Embryonic facial prominence (tissue), 1 donor: ENCODE measurements at regions not wholly inside any gene's neighbourhood (a gene's known extent, or its start where the extent isn't known, plus 50 kb on each side); places are given as distances from the start of the nearest gene placed in this dataset.
"Not testable (repeated sequence)": the region's sequence is repeated elsewhere in the genome, so short reads cannot be mapped to it uniquely, and the experiment has no call there.

Experiments used
- DNase-seq: peaks from one replicate; pipeline ENCODE4 v3.0.0-alpha.2; 2016; ENCODE audit errors: extremely low spot score

DNA sequence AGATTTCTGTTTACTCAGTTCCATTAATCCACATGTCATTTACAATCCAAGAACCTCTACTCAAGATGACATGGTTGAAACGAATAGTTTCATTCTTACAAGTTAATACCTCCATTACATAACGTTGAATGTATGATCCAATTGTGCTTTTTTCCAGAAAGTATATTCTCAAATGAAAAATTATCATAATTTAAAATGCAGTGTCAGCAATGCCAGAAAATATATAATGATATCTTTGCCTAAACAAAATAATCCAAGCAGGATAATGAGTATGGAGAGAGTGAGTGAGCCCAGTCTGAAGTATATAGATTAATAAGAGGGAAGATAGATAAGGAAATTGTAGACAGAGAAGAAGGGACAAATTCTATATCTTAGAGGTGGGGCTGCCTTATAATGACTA is 505.0 kb downstream of the CENPC start:
- DNase-seq = no peak

DNA sequence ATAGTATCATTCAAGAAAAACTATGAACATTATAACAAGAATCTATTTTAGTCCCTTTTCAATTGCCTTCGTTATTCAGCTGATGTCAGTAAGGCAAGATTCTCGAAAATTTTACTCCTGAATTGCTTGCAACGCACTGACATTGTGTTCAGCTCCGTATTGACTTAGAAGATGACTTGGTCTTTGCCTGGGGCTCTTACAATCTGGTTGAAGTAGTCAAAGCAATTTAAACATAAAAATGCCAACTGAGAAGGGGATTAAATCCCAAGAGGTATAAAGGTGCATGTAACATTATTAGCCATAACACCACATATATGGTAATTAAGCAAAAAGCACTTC is 507.1 kb downstream of the CENPC start:
- DNase-seq = no peak

DNA sequence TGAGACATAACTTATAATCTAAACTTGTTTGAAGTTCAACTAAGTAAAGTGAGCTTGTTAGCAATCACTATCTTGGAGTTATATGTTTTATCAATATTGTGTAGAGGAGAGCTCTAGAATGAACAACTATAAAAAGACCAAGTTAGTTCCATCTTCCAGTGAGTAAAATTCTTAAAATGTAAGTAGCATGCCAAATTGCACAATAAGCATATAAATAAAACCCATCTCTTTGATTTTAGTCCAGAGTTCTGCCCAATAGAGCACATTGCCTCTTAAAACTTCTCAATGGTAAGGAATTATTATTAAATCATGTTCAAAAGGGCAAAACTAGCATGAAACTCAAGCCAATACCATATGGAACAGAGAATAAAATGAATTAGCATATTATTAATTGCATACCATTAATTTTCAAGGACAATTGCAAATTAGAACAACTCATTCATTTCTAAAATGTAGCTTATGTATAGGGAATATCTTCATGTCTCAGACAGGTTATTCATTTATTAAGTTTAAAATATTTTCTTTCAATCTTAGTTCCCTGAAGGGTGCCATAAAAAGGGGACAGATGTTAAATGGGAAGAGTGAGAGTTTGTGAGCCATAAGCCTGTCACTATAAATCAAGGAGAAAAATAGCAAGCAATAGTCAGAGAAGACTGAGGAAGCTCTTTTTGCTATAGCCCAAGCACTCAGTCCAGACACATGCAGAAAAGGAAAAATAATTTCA is 507.6 kb downstream of the CENPC start:
- DNase-seq = no peak

DNA sequence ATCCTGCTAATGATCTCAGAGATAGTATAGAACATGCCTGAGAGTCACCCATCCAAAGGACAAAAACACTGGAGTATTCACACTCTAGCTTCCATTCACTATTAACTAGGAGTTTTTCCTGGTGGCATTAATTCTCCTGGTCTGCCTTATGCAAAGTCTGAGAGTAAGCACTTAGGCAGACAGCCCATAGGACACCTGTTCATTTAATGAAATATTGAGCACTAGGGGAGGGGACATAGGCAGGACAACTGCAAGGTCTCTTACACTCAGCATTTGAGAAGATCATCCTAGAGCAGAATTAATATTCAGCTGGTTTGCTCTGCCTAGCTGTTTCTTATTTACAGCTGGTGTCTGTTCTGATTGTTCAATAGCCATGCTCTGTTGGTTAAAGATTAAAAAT is 508.5 kb downstream of the CENPC start:
- DNase-seq = no peak

DNA sequence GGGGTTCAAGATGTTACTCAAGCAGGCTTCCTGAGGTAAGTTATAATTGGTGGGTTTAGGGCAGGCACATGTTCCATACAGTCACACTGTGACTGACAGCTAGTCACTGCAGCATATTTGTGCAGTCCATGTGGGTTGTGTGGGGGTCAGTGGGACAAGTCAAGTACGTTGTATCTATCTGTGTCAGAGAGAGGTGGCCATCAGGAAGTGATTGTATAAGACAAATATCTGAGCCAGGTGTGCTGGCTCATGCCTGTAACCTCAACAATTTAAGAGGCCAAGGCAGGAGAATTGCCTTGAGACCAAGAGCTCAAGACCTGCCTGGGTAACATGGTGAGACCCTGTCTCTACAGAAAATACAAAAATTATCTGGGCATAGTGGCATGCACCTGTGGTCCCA is 509.3 kb downstream of the CENPC start:
- DNase-seq = no peak

DNA sequence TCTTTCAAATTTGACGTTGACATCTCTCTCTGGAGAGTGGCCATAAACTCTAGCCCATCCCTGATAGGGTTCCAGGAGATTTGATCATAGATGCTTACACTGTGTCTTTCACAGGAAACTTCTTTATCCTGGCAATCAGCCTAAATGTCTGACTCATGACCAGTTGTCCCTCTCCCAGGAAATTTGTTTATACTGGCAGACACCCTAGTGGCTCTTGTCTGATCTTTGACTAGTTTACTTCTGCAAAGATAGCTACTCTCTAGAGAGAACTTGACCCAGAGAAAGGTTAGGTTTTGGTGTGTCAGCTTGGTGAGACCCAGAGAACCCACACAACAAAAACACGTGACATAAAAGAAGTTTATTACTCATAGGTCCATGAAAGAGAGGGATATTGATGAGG is 509.8 kb downstream of the CENPC start:
- DNase-seq = no peak

DNA sequence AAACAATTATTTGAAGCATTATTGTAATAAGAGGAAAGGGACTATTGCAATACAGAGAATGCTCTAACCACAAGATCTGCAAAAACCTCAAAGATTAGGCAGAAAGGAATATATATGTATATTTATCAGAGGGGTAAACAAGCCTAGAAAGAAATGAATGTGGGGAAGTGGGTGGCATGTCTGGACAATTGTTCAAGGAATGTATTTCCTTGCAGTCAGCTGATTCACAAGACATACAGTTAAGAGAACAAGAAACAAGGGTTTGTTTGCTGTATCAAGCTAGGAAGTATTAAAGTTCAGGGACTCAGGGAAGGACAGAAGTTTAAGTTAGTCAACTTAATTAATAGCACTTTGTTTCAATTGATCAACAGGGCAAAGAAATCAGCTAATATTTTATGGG is 514.7 kb downstream of the CENPC start:
- DNase-seq = no peak

DNA sequence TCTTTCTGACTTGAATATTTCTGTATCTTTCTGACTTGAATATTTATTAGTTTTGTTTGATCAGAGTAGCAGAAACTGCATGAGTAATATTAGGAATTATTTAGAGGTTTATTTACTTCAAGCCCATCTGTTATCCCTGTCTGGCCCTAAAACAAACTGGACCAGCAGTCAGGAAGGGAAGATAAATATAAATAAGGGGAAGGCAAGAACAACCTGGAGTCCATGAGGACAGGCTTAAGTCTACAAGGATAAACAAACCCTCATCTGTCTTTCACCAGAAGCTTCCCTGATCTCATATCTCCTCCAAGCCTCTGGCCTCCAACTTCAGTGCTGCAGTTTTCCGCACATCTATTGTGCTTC is 524.9 kb downstream of the CENPC start:
- DNase-seq = no peak

DNA sequence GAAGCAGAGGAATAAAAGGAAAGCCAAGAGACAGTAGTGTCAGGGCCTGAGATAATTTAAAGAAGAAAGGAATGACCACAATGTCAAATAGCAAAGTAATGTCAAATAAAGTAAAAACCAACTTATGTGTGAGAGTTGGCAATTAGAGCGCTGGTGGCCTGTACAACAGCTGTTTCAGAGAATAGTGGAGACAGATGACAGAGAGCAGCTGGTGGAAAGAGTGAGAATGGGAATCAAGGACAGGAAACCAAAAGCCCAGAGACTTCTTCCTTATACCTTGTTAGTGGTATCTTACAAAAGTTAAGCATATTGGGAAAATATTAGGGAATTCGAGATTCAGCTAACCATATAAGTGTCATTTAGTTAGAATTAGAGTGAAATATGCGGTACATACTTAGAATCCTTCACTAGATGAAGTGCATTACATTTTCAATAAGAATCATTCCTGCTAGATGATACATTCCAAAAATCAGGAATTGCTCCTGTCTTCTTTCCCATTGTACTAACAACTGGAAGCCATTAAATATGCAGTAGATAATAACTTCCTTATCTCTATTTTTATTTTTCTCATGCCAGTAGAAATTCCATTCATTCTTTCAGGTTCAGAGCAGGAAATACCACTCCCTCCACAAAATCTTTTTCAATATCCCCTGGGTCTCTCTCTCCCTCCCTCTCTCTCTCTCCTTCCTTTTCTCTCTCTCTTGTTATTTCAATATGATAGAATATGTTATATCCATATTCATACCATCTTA is 525.4 kb downstream of the CENPC start:
- no peak for DNase-seq

DNA sequence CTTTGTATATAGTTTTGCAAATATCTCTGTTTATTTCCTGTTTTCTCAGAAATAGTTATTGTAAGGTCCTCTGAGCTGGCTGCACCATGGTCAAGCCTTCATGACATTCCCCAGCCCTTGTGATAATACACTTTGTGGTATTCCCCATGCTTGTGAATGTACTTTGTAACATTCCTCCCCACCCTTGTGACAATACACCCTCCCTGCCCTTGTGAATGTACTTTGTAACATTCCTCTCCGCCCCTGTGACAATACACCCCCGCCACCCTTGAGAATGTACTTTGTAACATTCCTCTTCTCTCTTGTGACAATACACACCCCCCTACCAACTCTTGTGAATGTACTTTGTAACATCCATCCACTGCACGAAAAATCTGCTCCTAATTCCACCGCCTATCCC is 530.7 kb downstream of the CENPC start:
- DNase-seq = no peak

DNA sequence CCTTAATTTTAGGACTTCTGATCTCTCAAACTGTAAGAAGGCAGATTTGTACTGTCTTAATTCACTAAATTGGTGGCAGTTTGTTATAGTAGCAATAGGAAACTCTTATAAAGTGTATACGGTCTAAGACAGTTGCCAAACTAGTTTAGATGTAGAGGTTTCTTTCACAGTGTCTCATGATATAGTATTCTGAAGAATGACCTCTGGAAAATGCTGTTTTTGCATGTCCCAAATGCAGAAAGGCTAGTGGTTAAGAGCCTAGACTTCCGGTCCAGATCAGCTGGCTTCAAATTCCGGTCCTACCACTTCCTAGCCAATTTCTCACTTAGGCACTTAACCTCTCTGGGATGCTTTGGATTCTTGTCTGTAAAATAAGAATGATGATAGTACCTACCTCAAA is 538.5 kb downstream of the CENPC start:
- DNase-seq = no peak

DNA sequence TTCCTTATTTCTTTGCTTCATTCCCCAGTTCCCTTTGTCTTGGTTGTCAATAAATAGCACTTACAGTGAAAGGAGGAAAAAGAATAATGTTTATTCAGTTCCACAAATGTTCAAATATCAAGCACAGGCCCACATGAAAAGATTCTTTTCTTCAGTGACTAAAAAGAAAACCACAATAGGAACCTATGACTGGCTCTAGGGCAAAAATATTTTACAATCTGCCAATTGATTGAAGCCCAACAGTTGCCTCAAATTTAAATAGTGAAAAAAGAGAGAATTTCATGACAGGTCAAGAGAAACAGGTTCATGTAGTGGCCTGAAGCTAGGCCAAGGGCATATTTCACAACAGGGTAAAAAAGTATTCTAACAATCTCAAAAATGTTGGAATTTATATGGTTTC is 553.8 kb downstream of the CENPC start:
- DNase-seq = no peak

DNA sequence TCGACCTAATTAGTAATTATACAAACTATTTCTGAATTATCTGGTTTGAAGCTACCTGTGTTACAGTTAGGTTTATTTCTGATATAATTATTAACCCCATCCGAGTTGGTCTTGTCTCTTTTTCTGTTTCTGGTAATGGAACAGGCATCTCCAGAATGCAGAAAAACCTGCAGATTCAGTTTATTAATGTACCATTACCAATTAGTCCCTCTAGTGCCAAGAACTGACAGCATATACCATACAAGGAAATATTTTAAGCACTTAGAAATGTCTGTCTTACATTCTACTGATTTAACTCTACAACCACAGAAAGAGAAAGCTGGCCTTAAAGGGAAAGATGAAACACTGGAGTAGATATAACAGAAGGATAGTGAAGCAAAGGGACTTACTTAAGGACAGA is 570.6 kb downstream of the CENPC start:
- no peak for DNase-seq

DNA sequence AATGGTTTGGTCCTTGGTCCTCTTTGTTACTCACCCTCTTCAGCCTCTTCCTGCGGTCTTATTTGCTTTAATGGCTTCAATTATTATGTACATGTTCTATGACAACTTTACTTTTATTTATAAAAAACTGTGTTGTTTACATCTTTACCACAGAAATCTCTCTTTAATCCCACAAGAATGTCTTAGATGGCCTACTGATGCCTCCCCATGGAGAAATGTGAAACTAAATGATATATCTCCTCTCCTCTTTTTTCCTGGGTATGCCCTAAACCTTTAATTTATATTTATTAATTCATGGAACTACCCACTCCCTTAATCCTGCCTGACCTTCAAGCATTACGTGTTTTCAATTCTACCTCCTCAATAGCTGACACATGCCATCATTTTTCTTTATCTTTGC is 573.2 kb downstream of the CENPC start:
- DNase-seq = no peak

DNA sequence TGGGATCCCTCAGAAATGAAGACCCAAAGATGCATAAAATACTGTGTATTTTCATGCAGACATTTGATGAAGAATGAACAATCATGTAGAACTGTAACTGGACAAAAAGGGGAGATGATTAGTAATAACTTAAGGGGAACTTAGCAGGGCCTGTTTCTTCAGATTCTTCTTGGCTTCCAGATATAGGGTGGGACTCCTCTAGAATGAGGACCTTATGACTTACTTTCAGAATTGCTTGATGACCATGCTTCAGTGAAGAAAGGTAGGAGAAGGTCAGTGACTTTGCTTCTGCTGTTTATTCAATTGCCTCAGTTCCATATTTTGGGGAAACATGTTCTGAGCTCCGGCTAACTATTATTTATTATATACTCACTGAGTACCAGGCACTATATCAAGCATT is 580.8 kb downstream of the CENPC start:
- DNase-seq = no peak

DNA sequence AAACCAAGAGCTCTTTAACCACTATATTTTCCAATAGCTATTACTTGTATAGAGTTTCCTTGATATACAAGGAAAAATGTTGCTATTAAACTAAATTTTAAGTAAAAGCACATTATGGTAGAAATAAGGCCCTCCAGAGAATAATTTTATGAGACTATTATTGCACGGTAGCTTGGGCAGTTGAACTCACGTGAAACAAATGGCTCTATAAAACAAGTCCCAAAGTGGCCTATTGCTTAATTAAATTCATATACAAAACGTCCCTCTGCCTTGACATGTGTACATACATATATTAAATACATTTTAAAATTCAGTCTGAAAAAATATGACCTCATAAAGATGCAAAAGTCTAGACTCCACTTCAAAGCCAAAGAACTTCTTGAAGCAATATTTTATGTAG is 582.2 kb downstream of the CENPC start:
- DNase-seq = no peak

DNA sequence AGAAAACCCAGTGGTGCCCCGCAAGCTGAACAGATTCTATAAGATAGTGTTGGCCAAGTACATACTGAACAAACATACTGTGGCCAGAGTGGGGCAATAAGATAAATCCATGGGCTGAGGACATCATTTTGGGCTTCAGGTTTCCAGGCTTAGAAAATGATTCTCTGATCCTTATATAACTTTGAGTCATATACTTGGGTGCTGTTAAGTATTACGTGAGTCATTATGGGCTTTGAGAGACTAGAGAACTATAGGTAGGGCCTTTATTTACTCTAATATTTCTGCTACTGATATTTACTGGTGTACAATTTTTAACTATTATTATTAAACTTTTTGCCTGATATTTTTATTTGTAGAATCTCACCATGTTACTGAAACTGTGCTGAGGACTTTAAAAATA is 586.1 kb downstream of the CENPC start:
- no peak for DNase-seq

DNA sequence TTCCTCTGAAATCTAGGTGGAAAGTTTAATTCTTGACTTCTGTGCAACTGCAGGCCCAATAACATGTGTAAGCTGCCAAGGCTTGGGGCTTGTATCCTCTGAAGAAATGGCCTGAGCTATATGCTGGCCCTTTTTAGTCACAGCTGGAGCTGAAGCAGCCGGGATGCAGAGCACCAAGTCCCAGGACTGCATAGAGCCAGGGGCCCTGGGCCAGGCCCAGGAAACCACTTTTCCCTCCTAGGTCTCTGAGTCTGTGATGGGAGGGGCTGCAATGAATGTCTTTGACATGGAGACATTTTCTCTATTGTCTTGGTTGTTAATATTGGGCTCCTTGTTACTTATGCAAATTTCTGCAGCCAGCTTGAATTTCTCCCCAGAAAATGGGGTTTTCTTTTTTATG is 588.5 kb downstream of the CENPC start:
- DNase-seq = no peak

DNA sequence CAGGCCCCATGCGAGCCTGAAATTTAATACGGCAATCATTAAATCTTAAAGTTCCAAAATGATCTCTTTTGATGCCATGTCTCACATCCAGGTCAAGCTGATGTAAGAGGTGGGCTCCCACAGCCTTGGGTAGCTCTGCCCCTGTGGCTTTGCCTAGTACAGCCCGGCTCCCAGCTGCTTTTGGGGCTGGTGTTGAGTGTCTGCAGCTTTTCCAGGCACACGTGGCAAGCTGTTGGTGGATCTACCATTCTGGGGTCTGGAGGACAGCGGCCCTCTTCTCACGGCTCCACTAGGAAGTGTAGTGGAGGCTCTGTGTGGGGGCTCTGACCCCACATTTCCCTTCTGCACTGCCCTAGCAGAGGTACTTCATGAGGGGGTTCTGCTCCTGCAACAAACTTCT is 588.9 kb downstream of the CENPC start:
- DNase-seq = no peak

DNA sequence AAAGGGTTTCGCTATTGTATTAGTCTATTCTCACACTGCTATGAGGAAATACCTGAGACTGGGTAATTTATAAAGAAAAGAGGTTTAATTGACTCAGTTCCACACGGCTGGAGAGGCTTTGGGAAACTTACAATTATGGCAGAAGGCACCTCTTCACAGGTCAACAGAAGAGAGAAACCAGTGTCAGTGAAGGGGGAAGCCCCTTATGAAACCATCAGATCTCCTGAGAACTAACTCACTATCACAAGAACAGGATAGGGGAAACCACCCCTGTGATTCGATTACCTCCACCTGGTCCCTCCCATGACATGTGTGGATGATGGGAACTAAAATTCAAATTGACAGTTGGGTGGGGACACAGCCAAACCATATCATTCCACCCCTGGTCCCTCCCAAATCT is 589.5 kb downstream of the CENPC start:
- DNase-seq = no peak

DNA sequence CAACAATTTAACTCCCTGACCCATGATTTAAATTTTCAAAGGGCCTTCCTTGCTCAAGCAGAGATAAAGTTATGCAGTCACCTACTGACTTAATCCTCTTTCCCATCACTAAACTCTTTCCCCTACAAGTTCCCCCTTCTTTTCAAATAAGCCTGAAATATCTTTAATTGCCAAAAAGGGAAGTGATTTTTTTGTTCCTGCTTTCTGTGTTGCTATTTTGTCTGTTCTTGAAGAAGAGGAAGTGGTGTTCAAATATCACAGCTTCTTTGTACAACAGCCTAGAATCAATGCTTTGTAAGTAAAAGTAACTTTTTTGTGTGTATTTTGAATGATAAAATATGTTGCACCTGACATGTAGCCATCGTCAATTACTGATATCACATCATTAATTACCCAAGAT is 595.9 kb downstream of the CENPC start:
- no peak for DNase-seq

DNA sequence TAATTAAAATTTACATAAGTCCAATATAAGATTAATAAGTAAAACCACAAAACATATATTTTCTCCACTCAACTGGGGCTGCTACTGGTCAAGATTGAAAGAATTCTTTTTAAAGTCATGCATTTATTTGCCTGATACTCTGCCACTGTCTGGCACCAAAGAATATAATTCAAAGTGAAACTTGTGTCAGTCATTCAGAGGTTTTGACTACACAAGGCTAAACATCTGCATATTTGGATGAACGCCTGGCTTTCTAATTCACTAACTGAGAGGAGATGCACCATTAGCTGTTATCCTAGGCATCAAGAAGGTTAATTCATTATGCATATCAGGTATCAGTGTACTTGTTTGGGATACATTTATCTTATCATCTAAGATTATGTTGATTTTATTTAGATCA is 598.5 kb downstream of the CENPC start:
- no peak for DNase-seq

DNA sequence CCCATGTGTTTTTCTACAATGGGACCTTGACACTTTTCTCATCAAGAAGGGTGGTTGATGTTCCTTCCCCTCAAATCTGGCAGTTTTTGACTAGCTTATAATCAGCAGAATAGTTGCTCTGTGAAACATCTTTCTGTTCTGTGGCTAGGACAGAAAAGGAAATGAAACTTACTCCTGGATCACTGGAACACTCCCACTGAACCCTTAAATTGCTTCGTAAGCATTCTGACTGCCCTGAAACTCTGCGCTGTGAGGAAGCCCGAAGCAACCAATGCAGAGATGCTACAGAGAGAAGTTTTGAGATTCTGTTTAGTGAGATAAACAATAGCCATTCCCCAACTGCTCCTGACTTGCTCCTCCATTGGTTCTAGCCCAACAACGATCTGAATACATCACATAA is 602.2 kb downstream of the CENPC start:
- no peak for DNase-seq

DNA sequence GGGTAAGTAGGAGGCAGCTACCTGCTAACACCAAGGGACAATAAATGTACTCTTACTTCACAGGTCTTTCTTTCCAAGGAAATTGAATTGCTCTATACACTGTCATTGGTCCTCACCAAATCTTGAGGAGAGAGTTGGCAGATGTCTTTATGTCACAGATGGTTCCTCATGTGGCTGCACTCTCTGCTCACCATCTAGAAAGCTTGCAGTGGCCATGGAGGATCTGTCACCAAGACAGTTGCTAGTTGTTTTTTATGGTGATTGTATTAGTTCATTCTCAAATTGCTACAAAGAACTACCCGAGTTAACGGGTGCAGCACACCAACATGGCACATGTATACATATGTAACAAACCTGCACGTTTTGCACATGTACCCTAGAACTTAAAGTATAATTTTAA is 613.3 kb downstream of the CENPC start:
- not testable (repeated sequence) for DNase-seq
